ENCODE measurements at regions not wholly inside any gene's neighbourhood (a gene's known extent, or its start where the extent isn't known, plus 50 kb on each side); places are given as distances from the start of the nearest gene placed in this dataset.

GRCh38 chr5:91820874-91821273 is 437.8 kb upstream of the ARRDC3 start:
- Histone ChIP-seq H3K79me2 (ENCODE audit: insufficient read depth, low read length) (no peaks in the 10 kb centered on the region), H3K27ac (ENCODE audit: low read depth, low read length, poor library complexity, severe bottlenecking) (no peak overlapping the region), H3K27me3 (ENCODE audit: insufficient read depth, low read length) (no peaks in the 10 kb centered on the region), H3K4me3 (ENCODE audit: low read depth, low read length, poor library complexity, severe bottlenecking) (no peak overlapping the region), H3F3A (ENCODE audit: insufficient read depth, low read length) (no peaks in the 10 kb centered on the region), H3K9ac (ENCODE audit: low read length) (no peak overlapping the region), H3K4me2 (ENCODE audit: low read length) (no peak overlapping the region), H3K36me3 (ENCODE audit: insufficient read depth, low read length) (no peaks in the 10 kb centered on the region), H4K20me1 (ENCODE audit: insufficient read depth, low read length) (no peaks in the 10 kb centered on the region), H3K9me2 (ENCODE audit: low read depth, low read length) (no peaks in the 10 kb centered on the region), H3K4me1 (ENCODE audit: insufficient read depth, low read length, severe bottlenecking) (no peaks in the 10 kb centered on the region), H2AFZ (ENCODE audit: low read length) (no peak overlapping the region), H3K9me3 (ENCODE audit: low read length) (no peaks in the 10 kb centered on the region)
- TF ChIP-seq EZH2 (IDR thresholded peaks at IDR 0.05; ENCODE audit: borderline replicate concordance, low read length) (no peak), CTCF (IDR thresholded peaks at IDR 0.05; ENCODE audit: low read length) (no peak)

- Histone ChIP-seq H3K79me2 (ENCODE audit: insufficient read depth, low read length) (no peaks in the 10 kb centered on the region), H2AFZ (ENCODE audit: low read length) (no peak overlapping the region), H3K27me3 (ENCODE audit: insufficient read depth, low read length) (no peaks in the 10 kb centered on the region), H3K36me3 (ENCODE audit: insufficient read depth, low read length) (no peaks in the 10 kb centered on the region), H3K9ac (ENCODE audit: low read length) (no peak overlapping the region), H3K9me2 (ENCODE audit: low read depth, low read length) (no peaks in the 10 kb centered on the region), H4K20me1 (ENCODE audit: insufficient read depth, low read length) (no peaks in the 10 kb centered on the region), H3K4me3 (ENCODE audit: low read depth, low read length, poor library complexity, severe bottlenecking) (no peak overlapping the region), H3K27ac (ENCODE audit: low read depth, low read length, poor library complexity, severe bottlenecking) (no peak overlapping the region), H3K4me1 (ENCODE audit: insufficient read depth, low read length, severe bottlenecking) (no peaks in the 10 kb centered on the region), H3K4me2 (ENCODE audit: low read length) (no peak overlapping the region), H3F3A (ENCODE audit: insufficient read depth, low read length) (no peaks in the 10 kb centered on the region), H3K9me3 (ENCODE audit: low read length) (no peaks in the 10 kb centered on the region)
- TF ChIP-seq CTCF (IDR thresholded peaks at IDR 0.05; ENCODE audit: low read length), result no peak
- TF ChIP-seq EZH2 (IDR thresholded peaks at IDR 0.05; ENCODE audit: borderline replicate concordance, low read length), result no peak
Observed at GRCh38 chr5:91816681-91817080, 433.6 kb upstream of the ARRDC3 start.

GRCh38 chr5:91797576-91797975 is 414.5 kb upstream of the ARRDC3 start:
- no peaks in the 10 kb centered on the region for H3K27me3 ChIP-seq (ENCODE audit: insufficient read depth, low read length)
- no peaks in the 10 kb centered on the region for H3K9me3 ChIP-seq (ENCODE audit: low read length)
- no peak overlapping the region for H2AFZ ChIP-seq (ENCODE audit: low read length)
- H3K4me2 ChIP-seq (ENCODE audit: low read length), result no peak overlapping the region
- H3K27ac ChIP-seq (ENCODE audit: low read depth, low read length, poor library complexity, severe bottlenecking), result no peak overlapping the region
- no peaks in the 10 kb centered on the region for H3K36me3 ChIP-seq (ENCODE audit: insufficient read depth, low read length)
- H3F3A ChIP-seq (ENCODE audit: insufficient read depth, low read length), result no peaks in the 10 kb centered on the region
- no peak overlapping the region for H3K4me3 ChIP-seq (ENCODE audit: low read depth, low read length, poor library complexity, severe bottlenecking)
- TF ChIP-seq CTCF (IDR thresholded peaks at IDR 0.05; ENCODE audit: low read length), result no peak
- no peak for TF ChIP-seq EZH2 (IDR thresholded peaks at IDR 0.05; ENCODE audit: borderline replicate concordance, low read length)
- H3K79me2 ChIP-seq (ENCODE audit: insufficient read depth, low read length), result no peaks in the 10 kb centered on the region
- no peaks in the 10 kb centered on the region for H3K9me2 ChIP-seq (ENCODE audit: low read depth, low read length)
- H4K20me1 ChIP-seq (ENCODE audit: insufficient read depth, low read length), result no peaks in the 10 kb centered on the region
- H3K4me1 ChIP-seq (ENCODE audit: insufficient read depth, low read length, severe bottlenecking), result no peaks in the 10 kb centered on the region
- H3K9ac ChIP-seq (ENCODE audit: low read length), result no peak overlapping the region

Data from OCI-LY1 (cell line).